ENCODE measurements at regions not wholly inside any gene's neighbourhood (a gene's known extent, or its start where the extent isn't known, plus 50 kb on each side); places are given as distances from the start of the nearest gene placed in this dataset.

- no peak for ATAC-seq
These were observed 80.0 kb downstream of the NREP start for GRCh38 chr5:111676926-111677415.

- no peak for ATAC-seq
These were observed 80.5 kb downstream of the NREP start for GRCh38 chr5:111676466-111676865.

- ATAC-seq = no peak
These were observed 81.6 kb downstream of the NREP start for GRCh38 chr5:111675201-111675934.

- ATAC-seq = no peak
These were observed 82.9 kb downstream of the NREP start for GRCh38 chr5:111673891-111674626.

- ATAC-seq = no peak
These were observed 84.9 kb downstream of the NREP start for GRCh38 chr5:111672099-111672498.

- ATAC-seq = no peak
These were observed 86.0 kb downstream of the NREP start for GRCh38 chr5:111670826-111671492.

GRCh38 chr5:111668477-111669414, 88.2 kb downstream of the NREP start:
- no peak for ATAC-seq

GRCh38 chr5:111667128-111667736, 89.8 kb downstream of the NREP start:
- no peak for ATAC-seq

- ATAC-seq = no peak
These were observed 100.4 kb downstream of the NREP start for GRCh38 chr5:111656580-111656979.

GRCh38 chr5:111655169-111655924, 101.6 kb downstream of the NREP start:
- ATAC-seq = no peak

- no peak for ATAC-seq
These were observed 103.6 kb downstream of the NREP start for GRCh38 chr5:111653408-111653807.

GRCh38 chr5:111649516-111649915, 107.5 kb downstream of the NREP start:
- no peak for ATAC-seq

- no peak for ATAC-seq
These were observed 111.6 kb downstream of the NREP start for GRCh38 chr5:111645303-111645838.

GRCh38 chr5:111643499-111643898, 113.5 kb downstream of the NREP start:
- no peak for ATAC-seq

- no peak for ATAC-seq
These were observed 115.3 kb downstream of the NREP start for GRCh38 chr5:111641533-111642233.

GRCh38 chr5:111639912-111640311, 117.1 kb downstream of the NREP start:
- no peak for ATAC-seq

GRCh38 chr5:111636736-111637135, 120.3 kb downstream of the NREP start:
- ATAC-seq = no peak

GRCh38 chr5:111635916-111636570, 121.0 kb downstream of the NREP start:
- ATAC-seq = no peak

- no peak for ATAC-seq
These were observed 121.7 kb downstream of the NREP start for GRCh38 chr5:111635151-111635902.
